HEK293 (cell line): ENCODE measurements at regions not wholly inside any gene's neighbourhood (a gene's known extent, or its start where the extent isn't known, plus 50 kb on each side); places are given as distances from the start of the nearest gene placed in this dataset.

Source experiments
- CTCF ChIA-PET: fragments of 350-600 bp; formaldehyde crosslinking; extraction: SDS; loops from one replicate; lab custom pipeline; 2021; ENCODE audit warnings: antibody characterized with exemption; lab: Yijun Ruan, JAX
- POLR2A ChIA-PET: fragments of 300-600 bp; formaldehyde crosslinking; extraction: SDS; loops from one replicate; lab custom pipeline; 2020; ENCODE audit warnings: antibody characterized with exemption, inconsistent platforms; lab: Yijun Ruan, JAX
- H3K27ac ChIP-seq: fragments of 200-500 bp; sonication (Bioruptor generic); 2 replicates; pipeline ENCODE4 v1.5.1; 2014; ENCODE audit warnings: low read depth, low read length, control low read depth, inconsistent platforms; ENCODE audit errors: extremely low read depth
- H3K36me3 ChIP-seq, 2 experiments: fragments of 200-500 bp in 1 of 2; sonication (Bioruptor generic) in 1 of 2; 1 replicate in 1 of 2; 2 replicates in 1 of 2; pipeline ENCODE4 v1.5.1; 2014 to 2017; ENCODE audit warnings: inconsistent platforms in 2 of 2, low read length in 2 of 2; ENCODE audit not compliant: control insufficient read depth in 2 of 2, insufficient read depth in 1 of 2
- H3K4me1 ChIP-seq: fragments of 200-500 bp; sonication (Bioruptor generic); 2 replicates; pipeline ENCODE4 v1.5.1; 2014; ENCODE audit warnings: mild to moderate bottlenecking, low read length, inconsistent platforms; ENCODE audit not compliant: control insufficient read depth, insufficient read depth
- H3K4me3 ChIP-seq: 2 replicates; pipeline ENCODE4 v1.5.1; 2011; ENCODE audit warnings: low read depth, mild to moderate bottlenecking, control low read depth, low read length, moderate library complexity
- H3K9me3 ChIP-seq: fragments of 200-500 bp; sonication (Bioruptor generic); 2 replicates; pipeline ENCODE4 v1.5.1; 2014; ENCODE audit warnings: low read depth, low read length, inconsistent platforms; ENCODE audit not compliant: control insufficient read depth, insufficient read depth
- ELK4 ChIP-seq: IDR thresholded peaks from 2 replicates; pipeline ENCODE4 v1.6.1; 2011; ENCODE audit warnings: mild to moderate bottlenecking, low read depth, low read length, borderline replicate concordance
- HIC1 ChIP-seq: fragments of 450-650 bp; formaldehyde crosslinking; IDR thresholded peaks from 2 replicates; pipeline ENCODE4 v1.5.1; 2016; ENCODE audit warnings: missing biosample characterization, missing genetic modification characterization
- PRDM4 ChIP-seq: fragments of 450-650 bp; formaldehyde crosslinking; IDR thresholded peaks from 2 replicates; pipeline ENCODE4 v1.5.1; 2017; ENCODE audit warnings: missing biosample characterization, missing genetic modification characterization
- REPIN1 ChIP-seq: fragments of 450-650 bp; formaldehyde crosslinking; IDR thresholded peaks from 2 replicates; pipeline ENCODE4 v1.5.1; 2017; ENCODE audit warnings: missing biosample characterization, missing genetic modification characterization, low read depth
- SCRT1 ChIP-seq: fragments of 450-650 bp; formaldehyde crosslinking; IDR thresholded peaks from 2 replicates; pipeline ENCODE4 v1.5.1; 2016; ENCODE audit warnings: missing biosample characterization, missing genetic modification characterization, borderline replicate concordance
- SP2 ChIP-seq: fragments of 450-650 bp; formaldehyde crosslinking; IDR thresholded peaks from 2 replicates; pipeline ENCODE4 v1.5.1; 2016; ENCODE audit warnings: missing biosample characterization, missing genetic modification characterization
- SP3 ChIP-seq: fragments of 450-650 bp; formaldehyde crosslinking; IDR thresholded peaks from 2 replicates; pipeline ENCODE4 v1.5.1; 2016; ENCODE audit warnings: missing biosample characterization, missing genetic modification characterization
- SP7 ChIP-seq: fragments of 450-650 bp; formaldehyde crosslinking; IDR thresholded peaks from 2 replicates; pipeline ENCODE4 v1.5.1; 2016; ENCODE audit warnings: missing biosample characterization, missing genetic modification characterization
- TRIM28 ChIP-seq: IDR thresholded peaks from 2 replicates; pipeline ENCODE4 v1.6.1; 2011; ENCODE audit warnings: low read length, control low read depth, borderline replicate concordance
- ZBTB21 ChIP-seq: fragments of 450-650 bp; formaldehyde crosslinking; IDR thresholded peaks from 2 replicates; pipeline ENCODE4 v1.5.1; 2017; ENCODE audit warnings: missing biosample characterization, missing genetic modification characterization
- ZNF121 ChIP-seq: fragments of 450-650 bp; formaldehyde crosslinking; IDR thresholded peaks from 2 replicates; pipeline ENCODE4 v1.5.1; 2016; ENCODE audit warnings: missing biosample characterization, missing genetic modification characterization
- ZNF146 ChIP-seq: fragments of 450-650 bp; formaldehyde crosslinking; IDR thresholded peaks from 2 replicates; pipeline ENCODE4 v1.5.1; 2016; ENCODE audit warnings: missing biosample characterization, missing genetic modification characterization
- ZNF16 ChIP-seq: fragments of 450-650 bp; formaldehyde crosslinking; IDR thresholded peaks from 2 replicates; pipeline ENCODE4 v1.5.1; 2016; ENCODE audit warnings: low read depth, missing biosample characterization, missing genetic modification characterization
- ZNF175 ChIP-seq: fragments of 450-650 bp; formaldehyde crosslinking; IDR thresholded peaks from 2 replicates; pipeline ENCODE4 v1.5.1; 2016; ENCODE audit warnings: missing biosample characterization, missing genetic modification characterization
- ZNF449 ChIP-seq: fragments of 450-650 bp; formaldehyde crosslinking; IDR thresholded peaks from 2 replicates; pipeline ENCODE4 v1.5.1; 2017; ENCODE audit warnings: missing biosample characterization, mild to moderate bottlenecking, missing genetic modification characterization, moderate library complexity
- ZNF555 ChIP-seq: fragments of 450-650 bp; formaldehyde crosslinking; conservative IDR thresholded peaks from 2 replicates; pipeline ENCODE4 v1.5.1; 2017; ENCODE audit warnings: missing biosample characterization, mild to moderate bottlenecking, missing genetic modification characterization, inconsistent platforms
- ZNF664 ChIP-seq: fragments of 450-650 bp; formaldehyde crosslinking; IDR thresholded peaks from 2 replicates; pipeline ENCODE4 v1.5.1; 2016; ENCODE audit warnings: missing biosample characterization, missing genetic modification characterization
- TF ChIP-seq, protein P1 (sequence below): fragments of 450-650 bp; formaldehyde crosslinking; IDR thresholded peaks from 2 replicates; pipeline ENCODE4 v1.5.1; 2016; ENCODE audit warnings: missing biosample characterization, missing genetic modification characterization
- TF ChIP-seq, protein P2 (sequence below): fragments of 450-650 bp; formaldehyde crosslinking; IDR thresholded peaks from 2 replicates; pipeline ENCODE4; 2016; ENCODE audit warnings: missing biosample characterization, missing genetic modification characterization
- TF ChIP-seq, protein P3 (sequence below): fragments of 450-650 bp; formaldehyde crosslinking; IDR thresholded peaks from 2 replicates; pipeline ENCODE4 v1.5.1; 2016; ENCODE audit warnings: missing biosample characterization, missing genetic modification characterization

DNA sequence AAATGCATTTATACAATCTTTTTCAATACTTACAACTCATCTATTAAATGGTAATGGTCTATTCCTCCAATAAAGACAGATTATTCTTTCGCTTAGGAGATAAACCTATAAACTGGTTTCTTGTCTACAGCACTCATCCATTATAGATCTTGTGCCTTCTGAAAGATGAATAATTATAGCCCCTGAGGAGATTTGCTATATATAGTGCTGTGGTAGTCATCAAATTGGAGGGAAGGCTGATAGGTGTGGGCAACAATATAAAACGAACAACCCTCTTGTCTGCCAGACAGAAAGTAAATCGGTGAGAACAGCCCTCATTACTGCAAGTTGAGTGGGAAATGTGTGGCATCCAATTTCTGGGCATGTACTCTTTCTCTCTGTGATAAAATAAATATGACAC is 292.5 kb upstream of the CNR1 start (continued):
- no peak for TF ChIP-seq ZNF449
- TF ChIP-seq, protein P1, sequence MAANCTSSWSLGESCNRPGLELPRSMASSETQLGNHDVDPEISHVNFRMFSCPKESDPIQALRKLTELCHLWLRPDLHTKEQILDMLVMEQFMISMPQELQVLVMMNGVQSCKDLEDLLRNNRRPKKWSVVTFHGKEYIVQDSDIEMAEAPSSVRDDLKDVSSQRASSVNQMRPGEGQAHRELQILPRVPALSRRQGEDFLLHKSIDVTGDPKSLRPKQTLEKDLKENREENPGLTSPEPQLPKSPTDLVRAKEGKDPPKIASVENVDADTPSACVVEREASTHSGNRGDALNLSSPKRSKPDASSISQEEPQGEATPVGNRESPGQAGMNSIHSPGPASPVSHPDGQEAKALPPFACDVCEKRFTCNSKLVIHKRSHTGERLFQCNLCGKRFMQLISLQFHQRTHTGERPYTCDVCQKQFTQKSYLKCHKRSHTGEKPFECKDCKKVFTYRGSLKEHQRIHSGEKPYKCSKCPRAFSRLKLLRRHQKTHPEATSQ (tag by site-specific recombination), result no peak
- no peak for TF ChIP-seq PRDM4 (tag by site-specific recombination)
- no peak for TF ChIP-seq ZNF664
- no peak for TF ChIP-seq ZNF175
- TF ChIP-seq TRIM28, result no peak
- TF ChIP-seq ZBTB21 (tag by site-specific recombination), result no peak
- no peak for TF ChIP-seq SP3 (tag by site-specific recombination)

DNA sequence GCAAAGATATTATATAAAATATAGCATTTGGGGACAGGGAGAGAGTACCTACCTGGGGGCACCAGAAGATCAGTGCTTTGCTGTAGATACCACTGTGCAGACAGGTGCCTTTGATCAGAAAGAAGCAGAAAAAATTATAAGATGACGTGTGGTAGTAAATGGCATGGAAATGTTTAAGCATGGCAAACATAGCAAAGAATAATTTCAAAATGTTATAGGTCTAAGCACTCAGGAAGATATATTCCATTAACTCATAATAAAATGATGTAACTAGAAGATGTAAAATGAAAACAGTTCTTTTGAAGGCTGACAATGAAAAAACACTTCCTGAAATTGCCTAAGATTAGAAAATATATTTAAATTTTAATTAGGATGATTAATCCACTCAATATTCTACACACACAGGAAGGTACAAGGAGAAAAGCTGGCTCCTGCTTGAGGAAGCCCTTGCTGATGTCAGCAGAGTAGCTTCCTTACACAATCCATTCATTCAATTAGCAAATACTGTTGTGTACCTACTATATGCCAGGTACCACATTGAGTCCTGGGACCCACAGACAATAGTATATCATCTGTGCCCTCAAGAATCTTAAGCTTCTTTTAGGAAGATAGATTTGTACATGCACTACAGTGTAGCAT is 290.2 kb upstream of the CNR1 start:
- Histone ChIP-seq H3K9me3 (no peaks in the 10 kb centered on the region), H3K27ac (no peak overlapping the region), H3K36me3 (no peaks in the 10 kb centered on the region), H3K4me1 (no peaks in the 10 kb centered on the region), H3K4me3 (no peak overlapping the region)
- CTCF ChIA-PET, result no interaction called here
- POLR2A ChIA-PET, result no interaction called here
- TF ChIP-seq SP7 (tag by site-specific recombination), result no peak
- TF ChIP-seq, protein P2, sequence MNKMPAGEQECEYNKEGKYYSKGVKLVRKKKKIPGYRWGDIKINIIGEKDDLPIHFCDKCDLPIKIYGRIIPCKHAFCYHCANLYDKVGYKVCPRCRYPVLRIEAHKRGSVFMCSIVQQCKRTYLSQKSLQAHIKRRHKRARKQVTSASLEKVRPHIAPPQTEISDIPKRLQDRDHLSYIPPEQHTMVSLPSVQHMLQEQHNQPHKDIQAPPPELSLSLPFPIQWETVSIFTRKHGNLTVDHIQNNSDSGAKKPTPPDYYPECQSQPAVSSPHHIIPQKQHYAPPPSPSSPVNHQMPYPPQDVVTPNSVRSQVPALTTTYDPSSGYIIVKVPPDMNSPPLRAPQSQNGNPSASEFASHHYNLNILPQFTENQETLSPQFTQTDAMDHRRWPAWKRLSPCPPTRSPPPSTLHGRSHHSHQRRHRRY, result no peak
- no peak for TF ChIP-seq ZNF16 (tag by site-specific recombination)
- TF ChIP-seq SP2, result no peak
- TF ChIP-seq REPIN1 (tag by site-specific recombination), result no peak
- TF ChIP-seq ZNF146 (tag by site-specific recombination), result no peak
- no peak for TF ChIP-seq ZNF555 (tag by site-specific recombination)
- no peak for TF ChIP-seq ELK4
- no peak for TF ChIP-seq ZNF121 (tag by site-specific recombination)
- TF ChIP-seq SCRT1 (tag by site-specific recombination), result no peak
- TF ChIP-seq ZNF449, result no peak
- no peak for TF ChIP-seq HIC1 (tag by site-specific recombination)
- TF ChIP-seq, protein P3, sequence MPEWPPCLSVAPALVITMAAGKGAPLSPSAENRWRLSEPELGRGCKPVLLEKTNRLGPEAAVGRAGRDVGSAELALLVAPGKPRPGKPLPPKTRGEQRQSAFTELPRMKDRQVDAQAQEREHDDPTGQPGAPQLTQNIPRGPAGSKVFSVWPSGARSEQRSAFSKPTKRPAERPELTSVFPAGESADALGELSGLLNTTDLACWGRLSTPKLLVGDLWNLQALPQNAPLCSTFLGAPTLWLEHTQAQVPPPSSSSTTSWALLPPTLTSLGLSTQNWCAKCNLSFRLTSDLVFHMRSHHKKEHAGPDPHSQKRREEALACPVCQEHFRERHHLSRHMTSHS (tag by site-specific recombination), result no peak
